ENCODE measurements at regions not wholly inside any gene's neighbourhood (a gene's known extent, or its start where the extent isn't known, plus 50 kb on each side); places are given as distances from the start of the nearest gene placed in this dataset.

GRCh38 chr11:122165607-122166371, 49.8 kb upstream of the BLID start:
- no peak for FAIRE-seq
